ENCODE measurements at regions not wholly inside any gene's neighbourhood (a gene's known extent, or its start where the extent isn't known, plus 50 kb on each side); places are given as distances from the start of the nearest gene placed in this dataset.

- TF ChIP-seq CTCF (IDR thresholded peaks at IDR 0.05; ENCODE audit: poor library complexity) = no peak
- no peak for TF ChIP-seq EZH2 (IDR thresholded peaks at IDR 0.05; ENCODE audit: borderline replicate concordance)
- no peak for TF ChIP-seq EZH2phosphoT487 (IDR thresholded peaks at IDR 0.05; ENCODE audit: low read depth, severe bottlenecking, unreplicated experiment)
These were observed 156.3 kb upstream of the TMC3 start for GRCh38 chr15:81530271-81530691.

Data from hepatocyte (in vitro differentiated cells).